Mesenchymal stem cell (in vitro differentiated cells and primary cell): ENCODE measurements at regions not wholly inside any gene's neighbourhood (a gene's known extent, or its start where the extent isn't known, plus 50 kb on each side); places are given as distances from the start of the nearest gene placed in this dataset.
A peak's percentile ranks its signal among the peaks of the same experiment; 100 is the strongest.

ENCODE experiments used
- DNase-seq: peaks from one replicate; pipeline ENCODE4 v3.0.0-alpha.2; 2013
- H2AFZ ChIP-seq: one replicate; pipeline ENCODE4 v1.6.1; 2013; ENCODE audit warnings: low read depth, mild to moderate bottlenecking, control low read depth, inconsistent platforms, low read length, moderate library complexity
- H2AK5ac ChIP-seq: 2 replicates; pipeline ENCODE4 v1.6.1; 2013; ENCODE audit warnings: low read length, moderate library complexity, mild to moderate bottlenecking, inconsistent platforms; ENCODE audit not compliant: severe bottlenecking
- H2BK120ac ChIP-seq: one replicate; pipeline ENCODE4 v1.6.1; 2013; ENCODE audit warnings: low read depth, mild to moderate bottlenecking, inconsistent platforms, low read length, moderate library complexity
- H2BK12ac ChIP-seq, 2 experiments: one replicate each; pipeline ENCODE4 v1.6.1; 2013; ENCODE audit warnings: inconsistent platforms in 2 of 2, low read length in 2 of 2, mild to moderate bottlenecking in 2 of 2, moderate library complexity in 2 of 2, control low read depth in 1 of 2
- H2BK15ac ChIP-seq: one replicate; pipeline ENCODE4 v1.6.1; 2013; ENCODE audit warnings: mild to moderate bottlenecking, low read depth, inconsistent platforms; ENCODE audit not compliant: poor library complexity, severe bottlenecking
- H2BK5ac ChIP-seq: 2 replicates; pipeline ENCODE4 v1.6.1; 2013; ENCODE audit warnings: low read depth, mild to moderate bottlenecking, low read length, control low read depth, inconsistent platforms; ENCODE audit not compliant: poor library complexity, severe bottlenecking
- H3K14ac ChIP-seq, 2 experiments: one replicate each; pipeline ENCODE4 v1.6.1; 2013; ENCODE audit warnings: inconsistent platforms in 2 of 2, low read length in 2 of 2, control low read depth in 1 of 2, mild to moderate bottlenecking in 1 of 2, moderate library complexity in 1 of 2
- H3K18ac ChIP-seq, 2 experiments: one replicate each; pipeline ENCODE4 v1.6.1; 2013; ENCODE audit warnings: inconsistent platforms in 2 of 2, low read length in 2 of 2, control low read depth in 1 of 2, low read depth in 1 of 2, mild to moderate bottlenecking in 1 of 2
- H3K23ac ChIP-seq, 2 experiments: one replicate each; pipeline ENCODE4 v1.6.1; 2013; ENCODE audit warnings: inconsistent platforms in 2 of 2, low read length in 2 of 2, mild to moderate bottlenecking in 2 of 2, moderate library complexity in 2 of 2, control low read depth in 1 of 2
- H3K27ac ChIP-seq: 2 replicates; pipeline ENCODE4 v1.5.1; 2013; ENCODE audit warnings: mild to moderate bottlenecking, moderate library complexity, low read length, control low read depth, inconsistent platforms; ENCODE audit not compliant: poor library complexity, severe bottlenecking
- H3K27me3 ChIP-seq, 2 experiments: 2 replicates each; pipeline versions ENCODE4 v1.6.1 to v1.7.0; 2013; ENCODE audit warnings: low read length in 2 of 2, mild to moderate bottlenecking in 2 of 2, moderate library complexity in 2 of 2, control low read depth in 1 of 2, inconsistent platforms in 1 of 2; ENCODE audit not compliant: control insufficient read depth in 1 of 2, insufficient read depth in 1 of 2
- H3K36me3 ChIP-seq, 2 experiments: 2 replicates each; pipeline versions ENCODE4 v1.6.1 to v1.7.0; 2013; ENCODE audit warnings: low read length in 2 of 2, control low read depth in 1 of 2, inconsistent platforms in 1 of 2, low read depth in 1 of 2, mild to moderate bottlenecking in 1 of 2; ENCODE audit not compliant: insufficient read depth in 2 of 2, control insufficient read depth in 1 of 2
- H3K4ac ChIP-seq, 2 experiments: one replicate each; pipeline ENCODE4 v1.6.1; 2013; ENCODE audit warnings: inconsistent platforms in 2 of 2, low read length in 2 of 2, mild to moderate bottlenecking in 2 of 2, moderate library complexity in 2 of 2, control low read depth in 1 of 2, low read depth in 1 of 2
- H3K4me1 ChIP-seq: 2 replicates; pipeline ENCODE4 v1.6.1; 2013; ENCODE audit warnings: low read depth, low read length, control low read depth; ENCODE audit not compliant: control insufficient read depth, insufficient read depth
- H3K4me2 ChIP-seq: 2 replicates; pipeline ENCODE4 v1.6.1; 2013; ENCODE audit warnings: low read length, mild to moderate bottlenecking, inconsistent platforms; ENCODE audit not compliant: poor library complexity, severe bottlenecking
- H3K4me3 ChIP-seq, 2 experiments: 2 replicates each; pipeline versions ENCODE4 v1.5.1 to v1.7.0; 2013; ENCODE audit warnings: low read length in 2 of 2, mild to moderate bottlenecking in 2 of 2, control low read depth in 1 of 2, low read depth in 1 of 2; ENCODE audit not compliant: insufficient read depth in 1 of 2
- H3K79me1 ChIP-seq: replicated peaks from 2 replicates; pipeline ENCODE4 v1.6.1; 2013; ENCODE audit warnings: mild to moderate bottlenecking, control low read depth, low read length, inconsistent platforms; ENCODE audit not compliant: poor library complexity, severe bottlenecking
- H3K9ac ChIP-seq: 2 replicates; pipeline ENCODE4 v1.7.0; 2013; ENCODE audit warnings: mild to moderate bottlenecking, low read length, moderate library complexity
- H3K9me3 ChIP-seq: 2 replicates; pipeline ENCODE4 v1.7.0; 2013; ENCODE audit warnings: mild to moderate bottlenecking, low read length; ENCODE audit not compliant: control insufficient read depth
- H4K8ac ChIP-seq: one replicate; pipeline ENCODE4 v1.6.1; 2013; ENCODE audit warnings: inconsistent platforms, mild to moderate bottlenecking, low read length, moderate library complexity
- H4K91ac ChIP-seq: one replicate; pipeline ENCODE4 v1.6.1; 2013; ENCODE audit warnings: mild to moderate bottlenecking, low read length, inconsistent platforms
- WGBS: methylation state at CpG from one replicate; pipeline ENCODE4 v1.1.7; 2013; ENCODE audit warnings: mixed read lengths; 5-methylcytosine and 5-hydroxymethylcytosine counted together

DNA sequence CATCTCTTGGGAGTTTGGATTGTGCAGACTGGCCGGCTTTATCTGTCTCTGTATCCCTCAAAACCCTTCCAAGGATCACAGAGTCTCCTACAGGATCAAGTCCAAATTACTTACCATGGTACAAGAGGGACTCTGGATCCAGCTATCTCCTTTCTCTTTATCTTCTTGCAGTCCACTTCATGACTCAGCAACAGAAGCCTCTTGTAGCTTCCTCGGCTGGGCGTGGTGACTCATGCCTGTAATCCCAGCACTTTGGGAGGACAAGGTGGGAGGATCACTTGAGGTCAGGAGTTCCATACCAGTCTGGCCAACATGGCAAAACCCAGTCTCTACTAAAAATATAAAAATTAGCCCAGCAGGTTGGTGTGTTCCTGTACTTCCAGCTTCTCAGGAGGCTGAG lies 189.7 kb downstream of the BCAT1 start:
- H2BK15ac ChIP-seq = no peak overlapping the region
- H2AK5ac ChIP-seq = no peak overlapping the region
- H3K9ac ChIP-seq = no peak overlapping the region
- no peaks in the 10 kb centered on the region for H3K9me3 ChIP-seq
- no peak overlapping the region for H2BK5ac ChIP-seq
- no peaks in the 10 kb centered on the region for H3K4me1 ChIP-seq
- no peaks in the 10 kb centered on the region for H3K79me1 ChIP-seq
- no peak overlapping the region for H4K8ac ChIP-seq
- peak; percentile 64 for DNase-seq
- H3K14ac ChIP-seq = no peak overlapping the region
- H3K27me3 ChIP-seq = no peaks in the 10 kb centered on the region
- H2BK120ac ChIP-seq = no peak overlapping the region
- H3K36me3 ChIP-seq = no peaks in the 10 kb centered on the region
- H3K4ac ChIP-seq = no peak overlapping the region
- H2BK12ac ChIP-seq = no peak overlapping the region
- H3K27ac ChIP-seq = no peak overlapping the region
- H4K91ac ChIP-seq = no peak overlapping the region
- no peak overlapping the region for H2AFZ ChIP-seq
- no peak overlapping the region for H3K18ac ChIP-seq
- H3K4me2 ChIP-seq = no peak overlapping the region
- WGBS = 42% methylated on average over 3 of the region's 3 CpGs
- no peak overlapping the region for H3K4me3 ChIP-seq
- no peak overlapping the region for H3K23ac ChIP-seq

DNA sequence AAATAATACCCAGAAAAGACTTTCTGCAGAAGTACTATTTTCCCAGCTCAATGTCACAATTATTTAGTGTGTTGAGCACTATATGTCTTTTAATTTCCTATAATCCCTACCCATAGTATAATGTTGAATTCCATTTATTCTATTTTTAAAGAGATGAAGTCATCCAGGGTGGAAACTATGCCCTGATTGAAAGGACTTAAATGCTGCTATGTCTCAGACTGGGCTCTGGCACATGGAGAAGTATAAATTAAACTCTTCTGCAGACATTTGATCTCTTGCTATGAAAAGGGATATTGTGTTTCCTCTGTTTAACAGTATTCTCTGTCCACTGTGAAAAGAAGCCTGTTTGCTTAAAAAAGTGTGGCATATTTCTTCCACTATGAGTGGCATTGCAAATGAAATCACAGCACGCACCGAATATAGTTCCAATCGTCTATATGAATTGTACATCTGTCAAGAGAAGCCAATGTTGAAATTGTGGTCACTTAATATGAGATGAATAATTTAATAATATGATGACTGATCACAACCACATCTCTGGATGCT lies 192.3 kb downstream of the BCAT1 start:
- no peak overlapping the region for H2BK12ac ChIP-seq
- no peaks in the 10 kb centered on the region for H3K4me1 ChIP-seq
- H3K9ac ChIP-seq = no peak overlapping the region
- no peak overlapping the region for H4K91ac ChIP-seq
- no peak overlapping the region for H4K8ac ChIP-seq
- no peak for DNase-seq
- H2BK5ac ChIP-seq = no peak overlapping the region
- no peak overlapping the region for H2BK120ac ChIP-seq
- no peak overlapping the region for H3K4me2 ChIP-seq
- H2BK15ac ChIP-seq = no peak overlapping the region
- no peak overlapping the region for H3K23ac ChIP-seq
- H3K79me1 ChIP-seq = no peaks in the 10 kb centered on the region
- no peak overlapping the region for H3K18ac ChIP-seq
- H3K14ac ChIP-seq = no peak overlapping the region
- no peaks in the 10 kb centered on the region for H3K27me3 ChIP-seq
- H3K4me3 ChIP-seq = no peak overlapping the region
- H3K27ac ChIP-seq = no peak overlapping the region
- H2AFZ ChIP-seq = no peak overlapping the region
- H3K9me3 ChIP-seq = no peaks in the 10 kb centered on the region
- no peak overlapping the region for H3K4ac ChIP-seq
- no peak overlapping the region for H2AK5ac ChIP-seq
- 100% methylated on average over 2 of the region's 3 CpGs for WGBS
- no peaks in the 10 kb centered on the region for H3K36me3 ChIP-seq

DNA sequence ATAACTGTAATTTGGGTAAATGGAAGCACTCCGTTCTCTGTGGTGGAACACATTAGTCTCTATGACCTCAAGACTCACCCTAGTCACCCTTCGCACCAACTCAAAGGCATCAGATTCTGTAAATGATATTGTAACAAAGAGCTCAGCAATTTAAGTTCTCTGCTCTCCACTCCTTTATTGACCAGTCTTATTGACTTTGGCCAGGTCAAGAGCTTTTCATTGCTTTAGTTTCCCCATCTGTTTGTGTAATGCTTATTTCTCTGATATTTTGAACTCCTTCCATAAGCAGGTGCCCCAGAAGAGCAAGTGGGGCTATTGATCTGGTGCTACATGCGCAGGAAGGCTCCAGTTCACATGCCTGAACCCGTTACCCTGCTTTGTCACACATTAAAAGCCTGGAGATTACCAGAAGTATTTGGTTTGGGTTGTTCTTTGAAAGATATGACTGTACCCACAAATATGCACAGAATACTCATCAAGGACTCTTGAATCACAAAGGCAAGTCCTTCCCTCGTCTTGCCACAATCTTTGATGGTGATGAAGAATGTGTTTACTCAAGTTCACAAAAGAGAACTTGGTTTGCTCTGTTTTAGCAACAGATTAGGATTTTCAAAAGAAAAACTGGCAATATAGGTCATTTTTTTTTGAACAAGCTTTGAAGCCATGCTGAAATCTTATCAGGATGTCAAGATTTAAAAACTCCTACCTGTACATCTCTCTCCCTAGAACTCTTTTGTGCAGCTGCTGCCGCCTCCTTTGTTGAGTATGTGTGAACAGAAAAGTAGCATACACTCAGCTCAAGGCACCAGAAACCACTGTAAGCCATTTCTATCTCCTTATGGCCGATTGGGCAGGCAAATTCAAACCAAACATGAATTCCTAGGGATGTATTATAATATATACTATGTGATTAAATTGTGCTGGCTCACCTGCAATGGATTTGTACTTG lies 193.9 kb downstream of the BCAT1 start:
- WGBS = 83% methylated on average over 3 of the region's 7 CpGs
- Histone ChIP-seq H2AFZ (no peak overlapping the region), H3K9ac (no peak overlapping the region), H3K27ac (peak overlapping the region; percentile 69), H3K4me1 (peaks cover 3% of the 10 kb centered on the region), H3K36me3 (no peaks in the 10 kb centered on the region), H2BK5ac (no peak overlapping the region), H3K14ac (no peak overlapping the region), H2BK120ac (no peak overlapping the region), H3K18ac (no peak overlapping the region), H3K4me2 (no peak overlapping the region), H3K4me3 (no peak overlapping the region), H2BK15ac (no peak overlapping the region), H3K9me3 (no peaks in the 10 kb centered on the region), H4K8ac (no peak overlapping the region), H2AK5ac (peak overlapping the region; percentile 65), H4K91ac (no peak overlapping the region), H3K79me1 (no peaks in the 10 kb centered on the region), H3K27me3 (no peaks in the 10 kb centered on the region), H3K23ac (no peak overlapping the region), H3K4ac (no peak overlapping the region), H2BK12ac (peak overlapping the region in 1 of 2 experiments; percentile 77)
- peak; percentile 73 for DNase-seq

DNA sequence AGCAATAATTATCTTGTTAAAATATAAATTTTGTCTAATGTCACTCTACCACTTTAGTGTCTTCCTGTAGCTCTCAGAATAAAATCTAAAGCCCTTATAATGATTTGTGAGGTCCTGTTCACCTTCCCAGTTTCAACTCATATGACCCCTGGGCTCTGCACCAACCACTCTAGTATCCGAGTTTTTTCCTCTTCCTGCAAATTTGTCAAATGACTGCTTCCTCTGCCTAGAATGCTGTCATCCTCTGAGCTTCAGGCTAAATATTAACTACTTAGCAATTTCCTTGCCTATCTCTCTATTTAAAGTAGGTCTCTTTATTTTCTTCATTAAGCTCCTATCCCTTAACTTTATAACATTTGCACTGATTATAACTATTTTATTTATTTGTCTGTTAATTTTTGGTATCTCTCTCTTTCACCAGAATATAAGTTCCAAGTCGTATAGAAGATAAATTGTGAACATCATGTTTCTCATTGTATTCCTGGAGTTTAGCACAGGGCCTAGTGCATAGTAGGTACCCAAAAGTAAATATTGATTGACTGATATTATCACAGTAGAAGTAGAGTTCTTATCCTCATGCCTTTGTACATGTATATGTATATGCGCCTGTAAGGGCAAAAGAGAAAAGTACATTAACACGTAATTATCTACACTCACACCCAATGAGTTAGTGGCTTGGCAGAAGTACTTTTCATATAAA lies 196.0 kb downstream of the BCAT1 start:
- Histone ChIP-seq H2AFZ (no peak overlapping the region), H3K27ac (peak overlapping the region; percentile 33), H4K91ac (no peak overlapping the region), H3K14ac (no peak overlapping the region), H3K27me3 (no peaks in the 10 kb centered on the region), H3K79me1 (no peaks in the 10 kb centered on the region), H3K36me3 (no peaks in the 10 kb centered on the region), H3K4me3 (no peak overlapping the region), H3K4me1 (peaks cover 3% of the 10 kb centered on the region), H3K4me2 (no peak overlapping the region), H2BK5ac (no peak overlapping the region), H3K9ac (no peak overlapping the region), H3K18ac (no peak overlapping the region), H3K23ac (no peak overlapping the region), H3K9me3 (no peaks in the 10 kb centered on the region), H2BK12ac (no peak overlapping the region), H2BK15ac (no peak overlapping the region), H4K8ac (no peak overlapping the region), H3K4ac (no peak overlapping the region), H2AK5ac (no peak overlapping the region), H2BK120ac (no peak overlapping the region)
- DNase-seq = no peak
- WGBS = 70% methylated on average over 2 of the region's 4 CpGs
